GM18867 (cell line): ENCODE measurements at regions not wholly inside any gene's neighbourhood (a gene's known extent, or its start where the extent isn't known, plus 50 kb on each side); places are given as distances from the start of the nearest gene placed in this dataset.
A peak's percentile ranks its signal among the peaks of the same experiment; 100 is the strongest.
"Not testable (repeated sequence)": the region's sequence is repeated elsewhere in the genome, so short reads cannot be mapped to it uniquely, and the experiment has no call there.

Experiments
- ATAC-seq: cut with Tn5 transposase; IDR thresholded peaks from one replicate; pipeline ENCODE4 v1.9.1; 2021; ENCODE audit warnings: mild to moderate bottlenecking, moderate library complexity; ENCODE audit not compliant: unreplicated experiment

DNA sequence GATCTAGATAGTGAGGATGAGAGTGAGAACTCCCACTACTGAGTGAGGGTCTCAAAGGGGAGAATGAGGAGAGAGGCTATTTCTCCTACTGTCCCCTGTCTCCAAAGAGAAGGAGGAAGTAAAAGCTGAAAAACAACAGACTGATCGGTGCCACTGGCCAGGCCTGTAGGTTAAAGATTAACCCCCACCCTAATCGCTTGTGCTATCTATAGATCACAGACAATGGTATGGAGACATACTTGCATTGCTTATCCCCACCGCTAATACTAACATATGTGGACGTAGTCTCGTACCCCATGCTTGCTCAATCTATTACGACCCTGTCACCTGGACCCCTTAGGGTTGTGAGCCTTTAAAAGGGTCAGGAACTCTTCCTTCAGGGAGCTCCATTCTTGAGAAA lies 777.9 kb upstream of the TMEM132C start:
- no peak for ATAC-seq

DNA sequence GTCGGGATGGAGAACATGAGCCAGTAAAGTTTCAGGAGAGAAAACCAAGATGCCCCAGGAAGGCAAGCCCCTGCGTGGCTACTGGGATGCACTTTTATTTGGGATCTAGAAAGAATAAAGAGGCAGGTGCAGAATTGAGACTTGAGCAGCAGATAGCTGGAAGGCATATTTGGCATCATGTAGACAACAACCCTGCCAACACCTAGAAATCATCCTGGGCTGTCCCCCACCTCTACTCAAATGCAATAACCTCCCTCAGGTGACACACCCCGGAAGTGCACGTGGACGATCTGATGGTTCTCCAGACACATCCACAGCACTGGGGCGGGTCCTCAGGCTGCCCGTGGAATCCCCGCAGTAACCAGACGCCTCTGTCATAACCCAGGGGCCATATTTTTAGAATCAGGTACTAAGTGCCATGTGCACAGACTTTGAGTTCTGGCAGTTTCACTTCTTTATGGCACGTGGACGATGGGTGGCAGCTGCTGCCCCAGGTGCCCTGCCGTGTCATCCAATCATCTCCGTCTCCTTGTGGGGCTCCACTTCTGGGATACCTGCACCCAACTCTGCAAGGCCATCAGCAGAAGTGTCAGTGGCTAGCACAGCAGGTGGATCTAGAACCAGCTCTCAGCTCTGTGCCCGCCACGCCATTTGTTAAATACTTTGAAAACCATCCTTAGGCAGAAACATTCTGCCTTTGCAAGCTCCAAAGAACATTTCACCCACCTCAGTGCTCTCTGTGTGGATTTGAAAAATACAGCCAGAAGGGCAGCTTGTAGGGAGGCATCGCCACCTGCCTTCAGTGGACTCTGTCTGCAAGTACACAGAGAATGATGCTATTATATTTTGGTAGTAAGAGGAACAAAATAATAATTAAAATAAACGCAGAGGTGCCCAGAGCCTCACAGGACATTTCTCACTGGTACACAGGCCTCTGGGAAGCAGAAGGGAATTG lies 771.7 kb upstream of the TMEM132C start:
- ATAC-seq: no peak

- ATAC-seq: peak; percentile 45
These were observed 770.7 kb upstream of the TMEM132C start for GRCh38 chr12:127496255-127496654.

DNA sequence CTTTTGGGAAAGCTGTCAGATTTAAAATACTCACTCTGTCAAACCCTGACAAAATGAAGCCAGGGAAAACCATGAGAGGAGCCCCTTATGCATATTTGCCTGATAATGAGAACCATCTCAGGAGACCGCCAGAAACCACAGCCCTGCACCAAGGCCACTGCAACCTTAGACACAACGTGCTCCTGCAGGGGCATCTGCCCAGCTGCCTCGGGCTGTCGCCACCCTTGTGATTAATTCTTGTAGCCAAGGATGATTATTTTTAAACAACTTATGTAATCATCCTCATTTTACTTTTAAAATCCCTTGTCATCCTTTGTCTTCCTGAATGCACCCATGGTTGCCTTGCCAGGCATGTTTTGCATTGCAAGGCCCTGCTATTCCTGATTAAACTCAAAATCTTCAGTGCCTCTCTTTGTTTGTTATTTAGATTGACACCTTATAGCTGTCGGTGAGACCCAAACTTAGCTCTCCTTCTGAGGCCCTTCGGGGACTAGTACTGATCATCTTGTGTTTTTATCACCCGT lies 766.4 kb upstream of the TMEM132C start:
- ATAC-seq: no peak

- no peak for ATAC-seq
These were observed 765.1 kb upstream of the TMEM132C start for GRCh38 chr12:127501916-127502315.

DNA sequence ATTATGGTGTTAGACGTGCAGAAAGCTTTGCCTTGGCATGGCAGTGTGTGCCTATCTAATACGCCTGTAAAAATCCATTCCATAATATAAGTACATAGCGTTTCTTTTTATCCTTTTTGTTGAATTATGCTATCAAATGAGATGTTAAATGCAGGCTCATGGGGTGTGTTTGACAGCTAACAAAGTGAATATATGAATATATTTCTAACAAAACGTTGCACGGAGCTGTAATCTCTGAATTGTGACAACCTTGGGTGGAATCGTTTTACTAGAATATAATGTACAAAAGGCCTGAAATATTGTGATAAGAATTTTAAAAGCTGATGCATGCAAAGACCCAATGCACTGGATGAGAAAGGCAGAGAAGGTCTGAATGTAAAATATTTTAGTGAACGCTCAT lies 763.7 kb upstream of the TMEM132C start:
- ATAC-seq: no peak

GRCh38 chr12:127503996-127504395 lies 763.0 kb upstream of the TMEM132C start:
- ATAC-seq: not testable (repeated sequence)

GRCh38 chr12:127504874-127505273 lies 762.1 kb upstream of the TMEM132C start:
- ATAC-seq: no peak

DNA sequence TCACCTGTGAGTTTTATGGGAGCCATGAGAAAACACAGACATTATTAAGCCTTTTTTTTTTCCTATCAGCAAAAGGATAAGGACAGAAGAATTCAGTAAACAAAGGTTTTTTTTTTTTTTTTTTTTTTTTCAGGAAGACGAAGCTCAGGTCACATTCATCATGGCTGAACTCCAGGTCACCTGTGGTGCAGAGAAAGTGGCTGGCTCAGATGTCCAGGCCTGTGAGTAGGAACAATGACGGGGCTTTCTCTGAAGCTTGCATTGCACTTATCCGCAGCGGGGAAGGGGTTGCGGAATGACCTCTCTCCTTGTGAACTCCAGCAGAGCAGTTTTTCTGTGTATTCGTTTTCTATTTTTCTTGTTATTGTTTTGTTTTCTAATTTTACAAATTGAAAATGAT lies 759.6 kb upstream of the TMEM132C start:
- no peak for ATAC-seq

GRCh38 chr12:127509066-127509778 lies 757.7 kb upstream of the TMEM132C start:
- no peak for ATAC-seq

DNA sequence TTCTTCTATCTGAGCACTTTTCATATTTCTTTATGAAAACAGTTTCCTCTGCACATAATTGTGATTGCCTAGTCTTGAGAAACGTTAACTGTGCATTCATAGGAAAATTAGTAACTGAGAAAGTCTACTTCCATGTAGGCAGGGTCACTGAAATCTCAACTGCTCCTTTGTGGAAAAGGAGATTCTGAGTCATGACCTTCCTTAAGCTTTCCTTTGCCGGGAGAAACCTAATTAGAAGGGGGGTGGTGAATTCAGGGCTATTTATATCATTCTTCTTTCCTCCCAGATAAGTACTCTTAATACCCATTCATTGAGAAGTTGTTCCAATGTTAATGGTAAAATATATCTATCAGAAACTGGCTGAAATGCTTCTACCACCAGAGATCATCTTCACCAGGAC lies 751.0 kb upstream of the TMEM132C start:
- ATAC-seq: no peak

DNA sequence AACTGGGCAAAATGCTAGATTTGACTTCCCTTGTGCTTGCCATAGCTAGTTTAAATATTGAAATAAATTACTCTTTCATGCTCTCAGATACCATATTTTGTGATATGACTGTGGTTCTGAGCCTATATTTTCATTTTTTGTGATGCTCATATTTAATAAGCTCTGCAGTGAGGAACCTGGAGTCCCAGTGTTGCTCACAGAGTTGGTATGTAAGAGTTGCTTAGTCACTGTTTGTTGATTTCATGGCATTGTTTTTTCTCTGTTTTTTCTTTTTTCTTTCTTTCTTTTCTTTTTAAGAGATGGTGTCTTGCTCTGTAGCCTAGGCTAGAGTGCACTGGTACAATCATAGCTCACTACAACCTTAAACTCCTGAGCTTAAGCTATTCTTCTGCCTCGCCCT lies 750.5 kb upstream of the TMEM132C start:
- no peak for ATAC-seq

DNA sequence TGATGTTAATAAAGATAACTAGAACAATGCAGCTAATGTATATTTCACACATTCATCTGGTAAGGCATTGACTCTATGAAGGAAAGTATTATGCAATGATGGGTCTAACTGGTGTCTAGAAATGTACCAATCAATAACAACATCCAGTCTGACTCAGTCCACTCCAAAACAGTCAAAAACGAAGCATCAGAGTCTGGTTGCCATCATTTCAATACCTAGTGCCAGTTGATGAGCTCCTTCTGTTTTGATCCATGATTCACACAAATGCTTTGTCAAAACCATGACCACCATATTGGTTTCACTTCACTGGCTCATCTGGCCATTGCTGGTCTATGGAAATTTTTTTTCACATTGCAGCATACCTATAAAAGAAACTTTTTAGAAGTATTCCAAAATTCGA lies 747.2 kb upstream of the TMEM132C start:
- no peak for ATAC-seq

- ATAC-seq: peak; percentile 56
These were observed 740.0 kb upstream of the TMEM132C start for GRCh38 chr12:127526925-127527324.

GRCh38 chr12:127528551-127528950 lies 738.4 kb upstream of the TMEM132C start:
- no peak for ATAC-seq

DNA sequence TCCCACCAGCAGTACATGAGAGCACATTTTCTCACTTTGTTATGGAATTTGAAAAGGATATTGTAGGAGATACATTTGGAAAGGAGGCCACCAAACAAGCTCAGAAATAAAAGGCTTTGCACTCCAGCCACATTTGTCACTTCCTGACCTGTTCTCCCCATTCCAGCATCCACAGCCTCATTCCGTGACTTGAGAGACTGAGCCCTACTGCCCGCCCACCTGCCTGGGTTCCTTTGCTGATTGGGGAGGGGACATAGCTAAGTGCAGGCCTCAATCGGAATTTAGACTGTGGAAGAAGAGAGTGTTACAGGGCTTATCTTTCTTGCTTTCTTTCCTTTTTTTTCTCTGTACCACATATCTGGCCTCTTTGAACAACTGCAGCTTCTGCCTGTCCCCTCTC lies 735.4 kb upstream of the TMEM132C start:
- no peak for ATAC-seq

DNA sequence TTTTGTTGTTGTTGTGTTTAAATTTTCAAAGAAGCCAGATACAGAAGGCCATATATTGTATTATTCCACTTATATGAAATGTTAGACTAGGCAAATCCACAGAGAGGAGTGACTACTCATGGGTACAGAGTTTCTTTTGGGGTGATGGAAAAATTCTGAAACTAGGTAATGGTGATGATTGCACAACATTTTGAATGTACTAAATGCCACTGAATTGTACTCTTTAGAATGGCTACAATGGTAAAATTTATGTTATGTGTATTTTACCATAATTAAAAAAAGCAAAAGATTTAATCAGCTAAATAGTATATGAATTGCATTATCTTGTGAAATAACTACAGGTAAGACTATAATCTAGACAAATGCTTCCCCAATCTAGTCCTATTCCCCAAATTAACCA lies 733.6 kb upstream of the TMEM132C start:
- no peak for ATAC-seq

DNA sequence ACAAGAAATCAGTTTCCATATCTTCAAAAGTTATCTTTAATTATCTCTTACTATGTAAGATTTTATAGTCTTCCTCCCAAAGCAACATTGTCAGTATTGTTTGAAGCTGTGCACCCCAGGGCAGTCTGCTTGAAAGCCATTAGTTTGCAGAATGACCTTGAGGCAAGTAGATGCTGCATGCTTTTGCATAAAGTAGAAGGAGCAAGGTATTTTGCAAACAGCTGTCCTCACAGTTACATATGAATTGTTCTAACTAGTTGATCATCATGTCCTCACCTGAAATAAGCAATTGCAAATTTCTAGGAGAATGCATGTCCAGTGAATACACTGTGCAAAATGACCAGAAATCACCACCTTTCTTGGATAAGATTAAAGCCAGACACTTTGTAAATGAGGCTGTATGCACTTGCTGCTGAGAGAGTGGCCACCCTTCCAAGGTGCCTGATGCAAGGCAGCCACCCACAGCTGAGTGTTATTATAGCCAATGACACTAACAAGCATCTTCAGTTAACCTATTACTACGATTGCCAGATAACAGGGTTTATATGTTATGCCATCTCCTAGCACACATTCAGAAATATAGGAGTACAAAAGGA lies 730.0 kb upstream of the TMEM132C start:
- no peak for ATAC-seq

DNA sequence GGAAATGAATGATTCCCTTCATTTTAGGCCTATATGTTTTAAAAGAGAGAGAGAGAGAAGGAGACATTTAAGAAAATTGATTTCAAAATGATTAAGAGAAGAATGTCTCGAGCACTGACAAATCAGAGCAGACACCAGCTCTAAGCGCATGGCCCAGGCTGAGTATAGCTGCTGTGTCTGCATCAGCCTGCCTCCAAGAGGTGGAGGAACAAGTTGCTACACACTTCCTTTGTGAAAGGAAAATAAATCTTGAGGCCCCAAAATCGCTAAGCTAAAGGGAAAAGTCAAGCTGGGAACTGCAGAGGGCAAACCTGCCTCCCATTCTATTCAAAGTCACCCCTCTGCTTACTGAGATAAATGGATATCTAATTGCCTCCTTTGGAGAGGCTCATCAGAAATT lies 728.7 kb upstream of the TMEM132C start:
- ATAC-seq: no peak

- no peak for ATAC-seq
These were observed 727.6 kb upstream of the TMEM132C start for GRCh38 chr12:127539226-127539858.

- ATAC-seq: no peak
These were observed 724.6 kb upstream of the TMEM132C start for GRCh38 chr12:127542391-127542790.
